IMR-90 (cell line): ENCODE measurements at regions not wholly inside any gene's neighbourhood (a gene's known extent, or its start where the extent isn't known, plus 50 kb on each side); places are given as distances from the start of the nearest gene placed in this dataset.
A peak's percentile ranks its signal among the peaks of the same experiment; 100 is the strongest.

Experiments used
- ATAC-seq: fragments of 200-7000 bp; cut with Tn5 transposase; 2 replicates; pipeline ENCODE4 v1.9.1; 2020; ENCODE audit warnings: low read depth, mild to moderate bottlenecking, moderate library complexity
- BruUV-seq: library from RNA; stranded (reverse); fragments of 400-500 nt; replicated peaks from 2 replicates; lab custom pipeline; 2021; lab: Mats Ljungman, UMichigan
- CTCF ChIA-PET: fragments of 300-600 bp; formaldehyde crosslinking; extraction: SDS; loops from one replicate; lab custom pipeline; 2021; ENCODE audit warnings: antibody characterized with exemption; lab: Yijun Ruan, JAX
- POLR2A ChIA-PET: fragments of 300-600 bp; sonication (Branson Sonifier 250); formaldehyde crosslinking; loops from one replicate; lab custom pipeline; 2022; ENCODE audit warnings: antibody characterized with exemption; ENCODE audit not compliant: unreplicated experiment; lab: Charles Lee
- DNase-seq: peaks from one replicate; pipeline ENCODE4 v3.0.0; 2013
- H2AFZ ChIP-seq: replicated peaks from 2 replicates; pipeline ENCODE3; 2013; ENCODE audit warnings: low read length, mild to moderate bottlenecking; ENCODE audit not compliant: poor library complexity
- H2AK5ac ChIP-seq: 2 replicates; pipeline ENCODE4 v1.6.1; 2013; ENCODE audit warnings: low read depth, low read length, inconsistent platforms
- H2AK9ac ChIP-seq: replicated peaks from 2 replicates; pipeline ENCODE3; 2013; ENCODE audit warnings: mild to moderate bottlenecking, low read depth, low read length, moderate library complexity; ENCODE audit not compliant: poor library complexity
- H2BK120ac ChIP-seq: 2 replicates; pipeline ENCODE4 v1.6.1; 2013; ENCODE audit warnings: low read depth, low read length, inconsistent platforms
- H2BK15ac ChIP-seq: 3 replicates; pipeline ENCODE4 v1.6.1; 2013; ENCODE audit warnings: low read depth, low read length, inconsistent platforms
- H2BK20ac ChIP-seq: 2 replicates; pipeline ENCODE4 v1.6.1; 2013; ENCODE audit warnings: low read depth, mild to moderate bottlenecking, inconsistent platforms, low read length, moderate library complexity
- H2BK5ac ChIP-seq: 2 replicates; pipeline ENCODE4 v1.6.1; 2013; ENCODE audit warnings: mild to moderate bottlenecking, low read depth, low read length, inconsistent platforms; ENCODE audit not compliant: poor library complexity, severe bottlenecking
- H3K14ac ChIP-seq: replicated peaks from 2 replicates; pipeline ENCODE4 v1.6.1; 2013; ENCODE audit warnings: low read depth, low read length, inconsistent platforms
- H3K18ac ChIP-seq: 2 replicates; pipeline ENCODE4 v1.6.1; 2013; ENCODE audit warnings: low read depth, low read length, control low read depth
- H3K23ac ChIP-seq: 2 replicates; pipeline ENCODE4 v1.6.1; 2013; ENCODE audit warnings: low read depth, low read length, inconsistent platforms
- H3K27ac ChIP-seq: 2 replicates; pipeline ENCODE4 v1.5.1; 2013; ENCODE audit warnings: mild to moderate bottlenecking, control low read depth, low read length; ENCODE audit not compliant: insufficient read depth
- H3K27me3 ChIP-seq: 2 replicates; pipeline ENCODE4 v1.6.1; 2013; ENCODE audit warnings: low read length; ENCODE audit not compliant: control insufficient read depth, insufficient read depth
- H3K36me3 ChIP-seq: 2 replicates; pipeline ENCODE4 v1.6.1; 2013; ENCODE audit warnings: low read length, mixed read lengths; ENCODE audit not compliant: control insufficient read depth, insufficient read depth
- H3K4ac ChIP-seq: 2 replicates; pipeline ENCODE4 v1.6.1; 2013; ENCODE audit warnings: low read depth, low read length, inconsistent platforms
- H3K4me1 ChIP-seq: 2 replicates; pipeline ENCODE4 v1.6.1; 2013; ENCODE audit warnings: low read length, mixed read lengths; ENCODE audit not compliant: control insufficient read depth, insufficient read depth
- H3K4me2 ChIP-seq: 2 replicates; pipeline ENCODE4 v1.6.1; 2013; ENCODE audit warnings: low read depth, mild to moderate bottlenecking, control low read depth, low read length, moderate library complexity
- H3K4me3 ChIP-seq: 2 replicates; pipeline ENCODE4 v1.5.1; 2013; ENCODE audit warnings: low read depth, mild to moderate bottlenecking, control low read depth, low read length, moderate library complexity; ENCODE audit not compliant: insufficient read depth
- H3K56ac ChIP-seq: 2 replicates; pipeline ENCODE4 v1.6.1; 2013; ENCODE audit warnings: low read length, inconsistent platforms; ENCODE audit not compliant: insufficient read depth; ENCODE audit errors: extremely low read depth
- H3K79me1 ChIP-seq, 2 experiments: 2 replicates each; pipeline ENCODE4 v1.6.1; 2013; ENCODE audit warnings: low read length in 2 of 2, inconsistent platforms in 1 of 2, low read depth in 1 of 2
- H3K9ac ChIP-seq: 2 replicates; pipeline ENCODE4 v1.6.1; 2013; ENCODE audit warnings: low read depth, low read length, control low read depth
- H3K9me1 ChIP-seq: 2 replicates; pipeline ENCODE4 v1.6.1; 2013; ENCODE audit warnings: low read length, inconsistent platforms; ENCODE audit not compliant: insufficient read depth
- H3K9me3 ChIP-seq: 2 replicates; pipeline ENCODE4 v1.6.1; 2013; ENCODE audit warnings: low read length; ENCODE audit not compliant: control insufficient read depth, insufficient read depth
- H4K20me1 ChIP-seq: 2 replicates; pipeline ENCODE4 v1.6.1; 2013; ENCODE audit warnings: low read length, inconsistent platforms; ENCODE audit not compliant: insufficient read depth
- H4K5ac ChIP-seq: 2 replicates; pipeline ENCODE4 v1.6.1; 2013; ENCODE audit warnings: mild to moderate bottlenecking, low read depth, low read length, control low read depth
- H4K8ac ChIP-seq, 2 experiments: 2 replicates each; pipeline ENCODE4 v1.6.1; 2013; ENCODE audit warnings: low read depth in 2 of 2, low read length in 2 of 2, control low read depth in 1 of 2, inconsistent platforms in 1 of 2
- H4K91ac ChIP-seq: 2 replicates; pipeline ENCODE4 v1.6.1; 2013; ENCODE audit warnings: low read depth, low read length, inconsistent platforms; ENCODE audit not compliant: insufficient read depth
- BHLHE40 ChIP-seq: fragments of 150-350 bp; IDR thresholded peaks from 2 replicates; pipeline ENCODE4 v1.6.1; 2016; ENCODE audit warnings: mild to moderate bottlenecking, low read depth, low read length
- CEBPB ChIP-seq: IDR thresholded peaks from 2 replicates; pipeline ENCODE4 v1.6.1; 2012; ENCODE audit warnings: low read depth, low read length, improper control_type of control experiment
- CHD1 ChIP-seq: IDR thresholded peaks from 2 replicates; pipeline ENCODE4 v1.6.1; 2012; ENCODE audit warnings: low read depth, low read length, improper control_type of control experiment
- CTCF ChIP-seq: conservative IDR thresholded peaks from 2 replicates; pipeline ENCODE4 v1.5.1; 2012; ENCODE audit warnings: mild to moderate bottlenecking, low read depth, low read length, improper control_type of control experiment
- MAFK ChIP-seq: IDR thresholded peaks from 2 replicates; pipeline ENCODE4 v1.6.1; 2012; ENCODE audit warnings: low read depth, low read length, improper control_type of control experiment
- POLR2A ChIP-seq: IDR thresholded peaks from 2 replicates; pipeline ENCODE4 v1.6.1; 2012; ENCODE audit warnings: mild to moderate bottlenecking, low read depth, low read length
- RCOR1 ChIP-seq: IDR thresholded peaks from 2 replicates; pipeline ENCODE4 v1.6.1; 2012; ENCODE audit warnings: mild to moderate bottlenecking, low read length, improper control_type of control experiment; ENCODE audit not compliant: insufficient replicate concordance
- RFX5 ChIP-seq: IDR thresholded peaks from 2 replicates; pipeline ENCODE4 v1.8.0; 2012; ENCODE audit warnings: low read depth, mild to moderate bottlenecking, low read length, moderate library complexity
- SMC3 ChIP-seq: fragments of 150-350 bp; IDR thresholded peaks from 2 replicates; pipeline ENCODE4 v1.6.1; 2016; ENCODE audit warnings: low read depth, mild to moderate bottlenecking, antibody characterized with exemption, low read length, moderate library complexity
- WGBS, 2 experiments: methylation state at CpG; one replicate each; pipeline versions ENCODE4 v1.1.5 to v1.1.7; 2013; ENCODE audit warnings: missing lambda C conversion rate in 2 of 2; ENCODE audit not compliant: insufficient read length in 1 of 2; ENCODE audit errors: extremely low coverage in 2 of 2; 5-methylcytosine and 5-hydroxymethylcytosine counted together
- dilution Hi-C: fragments of 300-500 bp; cut with HindIII; formaldehyde crosslinking; loops from one replicate; pipeline ENCODE4 v1.14.3; 2018; ENCODE audit warnings: low sequenced_read_pairs; ENCODE audit not compliant: unreplicated experiment
- in situ Hi-C: fragments of 300-500 bp; cut with MboI; formaldehyde crosslinking; loops from 3 replicates; pipeline ENCODE4 v1.14.3; 2019; ENCODE audit warnings: low sequenced_read_pairs, inconsistent platforms, mixed read lengths
- intact Hi-C: fragments of 100-400 bp; cut with micrococcal nuclease; formaldehyde crosslinking; loops from 2 replicates; pipeline ENCODE4 v1.10.0; 2022
- TF ChIP-seq, protein P1 (sequence below): fragments of 150-350 bp; IDR thresholded peaks from 2 replicates; pipeline ENCODE4 v1.6.1; 2016; ENCODE audit warnings: low read depth, mild to moderate bottlenecking, low read length, moderate library complexity, borderline replicate concordance

DNA sequence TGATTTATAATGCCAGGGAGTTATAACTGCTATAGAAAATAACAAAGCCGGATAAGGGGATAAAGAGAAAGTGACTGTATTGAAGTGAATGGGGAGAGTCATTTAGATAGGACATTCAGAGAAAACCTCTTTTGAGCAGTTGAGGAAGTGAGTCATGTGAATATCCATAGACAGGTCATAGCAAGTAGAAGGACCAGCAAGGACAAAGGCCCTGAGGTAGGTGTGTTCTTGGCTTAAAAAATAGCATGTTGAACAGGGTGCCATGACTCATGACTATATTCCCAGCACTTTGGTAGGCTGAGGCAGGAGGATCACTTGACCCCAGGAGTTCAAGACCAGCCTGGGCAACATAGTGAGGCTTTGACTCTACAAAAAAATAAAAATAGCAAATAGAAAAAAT lies 51.5 kb upstream of the RAP1B start:
- Histone ChIP-seq H2BK15ac (peak overlapping the region; percentile 45; the same call in 2 of the 3 replicates), H3K56ac (no peak overlapping the region), H3K4me1 (peaks cover 16% of the 10 kb centered on the region), H4K20me1 (no peaks in the 10 kb centered on the region), H3K27me3 (no peaks in the 10 kb centered on the region), H3K79me1 (peaks cover 0 to 10% of the 10 kb centered on the region in 2 experiments; a peak in 2 of 4 replicates), H2BK5ac (peak overlapping the region; percentile 24), H2AFZ (no peak overlapping the region), H3K9me3 (no peaks in the 10 kb centered on the region), H2AK5ac (peak overlapping the region; percentile 60; the same call in 1 of the 2 replicates), H3K4ac (peak overlapping the region; percentile 50; the same call in 1 of the 2 replicates), H2BK120ac (no peak overlapping the region), H3K9me1 (peaks cover 19% of the 10 kb centered on the region), H3K18ac (no peak overlapping the region), H3K36me3 (no peaks in the 10 kb centered on the region), H4K8ac (peak overlapping the region; percentile 44 to 48; a peak in 2 of 4 replicates), H3K4me3 (no peak overlapping the region), H2AK9ac (no peak overlapping the region), H4K5ac (no peak overlapping the region), H3K4me2 (no peak overlapping the region), H3K9ac (no peak overlapping the region), H3K27ac (no peak overlapping the region), H4K91ac (no peak overlapping the region; the same call in 1 of the 2 replicates), H3K23ac (no peak overlapping the region), H2BK20ac (no peak overlapping the region), H3K14ac (0 out of 2 replicates have a peak overlapping the region, but pooled peaks have one; percentile 39)
- DNase-seq (peak; percentile 36), ATAC-seq (no peak)
- dilution Hi-C loops (no loop called here), intact Hi-C loops (no loop called here), in situ Hi-C loops (no loop called here)
- no CpG with 5 or more reads among the region's 1 CpG for WGBS, 2 experiments
- BruUV-seq = no TSS peak
- ChIA-PET CTCF (no interaction called here), POLR2A (no interaction called here)
- TF ChIP-seq RFX5 (no peak), CTCF (no peak), BHLHE40 (no peak), CHD1 (no peak), POLR2A (no peak), RCOR1 (no peak), SMC3 (no peak), MAFK (no peak), CEBPB (no peak)
- TF ChIP-seq, protein P1, sequence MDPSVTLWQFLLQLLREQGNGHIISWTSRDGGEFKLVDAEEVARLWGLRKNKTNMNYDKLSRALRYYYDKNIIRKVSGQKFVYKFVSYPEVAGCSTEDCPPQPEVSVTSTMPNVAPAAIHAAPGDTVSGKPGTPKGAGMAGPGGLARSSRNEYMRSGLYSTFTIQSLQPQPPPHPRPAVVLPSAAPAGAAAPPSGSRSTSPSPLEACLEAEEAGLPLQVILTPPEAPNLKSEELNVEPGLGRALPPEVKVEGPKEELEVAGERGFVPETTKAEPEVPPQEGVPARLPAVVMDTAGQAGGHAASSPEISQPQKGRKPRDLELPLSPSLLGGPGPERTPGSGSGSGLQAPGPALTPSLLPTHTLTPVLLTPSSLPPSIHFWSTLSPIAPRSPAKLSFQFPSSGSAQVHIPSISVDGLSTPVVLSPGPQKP = no peak
